Epithelial cell of esophagus (primary cell): ENCODE measurements at regions not wholly inside any gene's neighbourhood (a gene's known extent, or its start where the extent isn't known, plus 50 kb on each side); places are given as distances from the start of the nearest gene placed in this dataset.
A peak's percentile ranks its signal among the peaks of the same experiment; 100 is the strongest.

Experiments used
- DNase-seq: peaks from one replicate; pipeline ENCODE4 v3.0.0; 2010; ENCODE audit warnings: low read depth
- H3K4me3 ChIP-seq: 2 replicates; pipeline ENCODE4 v1.5.1; 2011; ENCODE audit warnings: mild to moderate bottlenecking, low read length, control low read depth
- TF ChIP-seq, protein P1 (sequence below): IDR thresholded peaks from 2 replicates; pipeline ENCODE4 v1.5.1; 2011; ENCODE audit warnings: low read depth, mild to moderate bottlenecking, low read length, control low read depth, inconsistent platforms; ENCODE audit not compliant: insufficient read depth; ENCODE audit errors: missing control alignments

DNA sequence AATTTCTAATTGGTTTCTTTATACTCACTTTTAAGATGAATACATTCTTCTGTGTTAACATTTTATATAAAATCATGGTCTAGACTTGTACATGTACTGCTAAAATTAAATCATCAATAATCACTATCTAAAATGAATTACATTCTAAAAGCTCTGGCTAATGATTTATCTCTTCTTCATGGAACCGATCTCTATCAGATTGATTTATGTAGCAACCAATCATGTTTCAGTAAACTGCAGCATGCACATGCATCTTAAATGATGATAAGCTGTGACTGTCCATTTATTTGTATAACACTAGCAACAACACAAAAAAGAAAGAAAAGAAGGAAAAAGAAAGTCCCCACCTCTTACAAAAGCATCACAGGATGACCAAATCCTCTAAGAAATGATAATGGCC lies 669.2 kb downstream of the NR2F1-AS1 start:
- TF ChIP-seq, protein P1, sequence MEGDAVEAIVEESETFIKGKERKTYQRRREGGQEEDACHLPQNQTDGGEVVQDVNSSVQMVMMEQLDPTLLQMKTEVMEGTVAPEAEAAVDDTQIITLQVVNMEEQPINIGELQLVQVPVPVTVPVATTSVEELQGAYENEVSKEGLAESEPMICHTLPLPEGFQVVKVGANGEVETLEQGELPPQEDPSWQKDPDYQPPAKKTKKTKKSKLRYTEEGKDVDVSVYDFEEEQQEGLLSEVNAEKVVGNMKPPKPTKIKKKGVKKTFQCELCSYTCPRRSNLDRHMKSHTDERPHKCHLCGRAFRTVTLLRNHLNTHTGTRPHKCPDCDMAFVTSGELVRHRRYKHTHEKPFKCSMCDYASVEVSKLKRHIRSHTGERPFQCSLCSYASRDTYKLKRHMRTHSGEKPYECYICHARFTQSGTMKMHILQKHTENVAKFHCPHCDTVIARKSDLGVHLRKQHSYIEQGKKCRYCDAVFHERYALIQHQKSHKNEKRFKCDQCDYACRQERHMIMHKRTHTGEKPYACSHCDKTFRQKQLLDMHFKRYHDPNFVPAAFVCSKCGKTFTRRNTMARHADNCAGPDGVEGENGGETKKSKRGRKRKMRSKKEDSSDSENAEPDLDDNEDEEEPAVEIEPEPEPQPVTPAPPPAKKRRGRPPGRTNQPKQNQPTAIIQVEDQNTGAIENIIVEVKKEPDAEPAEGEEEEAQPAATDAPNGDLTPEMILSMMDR = no peak
- no peak overlapping the region for H3K4me3 ChIP-seq
- no peak for DNase-seq

DNA sequence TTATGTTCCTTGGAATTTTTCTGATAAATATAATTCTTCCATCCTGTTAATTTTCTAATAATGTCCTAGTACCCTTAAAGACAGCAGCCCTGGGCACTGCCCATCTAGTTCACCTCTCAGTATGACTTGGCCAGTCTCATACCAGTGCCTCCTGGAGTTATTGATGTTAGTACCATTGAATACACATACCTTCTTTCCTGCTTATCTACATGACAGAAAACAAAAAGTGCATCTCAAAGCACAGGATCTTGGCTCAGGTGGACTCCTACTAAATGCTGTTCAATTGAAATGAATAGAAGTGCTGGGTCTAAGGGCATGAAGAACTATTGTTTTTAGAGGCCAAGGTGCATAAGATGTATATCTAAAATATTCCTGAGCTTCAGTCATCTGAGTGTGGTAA lies 669.7 kb downstream of the NR2F1-AS1 start:
- TF ChIP-seq, protein P1 = no peak
- no peak overlapping the region for H3K4me3 ChIP-seq
- DNase-seq = no peak

DNA sequence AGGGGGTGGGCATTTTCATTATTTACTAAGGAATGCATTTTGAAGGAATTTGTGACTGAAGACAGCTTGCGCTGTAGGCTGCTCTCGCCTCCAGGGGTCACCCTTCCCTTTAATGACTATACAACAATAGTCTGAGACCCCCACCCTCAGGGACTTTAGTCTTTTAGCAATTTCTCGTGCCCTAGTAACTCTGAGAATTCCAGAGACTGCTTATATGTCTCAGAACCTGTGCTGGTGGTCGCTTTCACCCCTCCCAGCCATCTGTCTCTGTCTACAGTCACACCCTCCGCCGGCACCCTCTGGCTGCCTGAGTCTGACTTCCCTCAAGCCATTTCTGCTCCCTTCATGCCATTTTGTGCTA lies 671.4 kb downstream of the NR2F1-AS1 start:
- DNase-seq = no peak
- no peak overlapping the region for H3K4me3 ChIP-seq
- TF ChIP-seq, protein P1 = peak; percentile 48

DNA sequence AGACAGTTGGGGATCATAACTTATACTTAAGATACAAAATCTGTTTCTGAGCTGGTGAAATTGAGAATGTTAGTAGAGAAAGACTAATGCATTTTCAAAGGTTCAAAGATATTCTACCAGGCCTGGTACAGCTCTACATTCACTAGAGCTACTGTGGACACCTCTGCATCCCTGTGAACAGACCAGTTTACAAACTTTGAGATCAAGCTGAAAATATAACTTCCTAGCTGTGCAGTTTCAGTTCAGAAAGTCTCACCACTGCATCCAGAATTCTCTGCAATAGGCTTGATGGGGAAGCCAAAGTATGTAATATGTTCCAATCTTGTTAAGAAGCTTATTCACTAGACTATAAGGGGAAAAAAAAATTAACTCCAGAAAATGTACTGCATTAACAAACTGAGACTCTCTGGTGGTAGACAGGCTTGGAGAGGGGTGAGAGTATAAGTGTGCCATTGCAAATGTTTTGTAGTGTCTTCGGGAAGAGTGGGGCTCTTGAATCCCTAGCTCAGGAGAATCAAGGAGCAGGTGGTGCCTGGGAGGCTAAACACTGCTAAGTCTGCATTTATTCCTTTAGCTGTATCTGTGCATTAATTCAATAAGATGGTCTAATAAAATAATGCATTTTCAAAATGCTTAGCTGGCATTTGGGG lies 671.9 kb downstream of the NR2F1-AS1 start:
- TF ChIP-seq, protein P1 = no peak
- DNase-seq = no peak
- H3K4me3 ChIP-seq = no peak overlapping the region

DNA sequence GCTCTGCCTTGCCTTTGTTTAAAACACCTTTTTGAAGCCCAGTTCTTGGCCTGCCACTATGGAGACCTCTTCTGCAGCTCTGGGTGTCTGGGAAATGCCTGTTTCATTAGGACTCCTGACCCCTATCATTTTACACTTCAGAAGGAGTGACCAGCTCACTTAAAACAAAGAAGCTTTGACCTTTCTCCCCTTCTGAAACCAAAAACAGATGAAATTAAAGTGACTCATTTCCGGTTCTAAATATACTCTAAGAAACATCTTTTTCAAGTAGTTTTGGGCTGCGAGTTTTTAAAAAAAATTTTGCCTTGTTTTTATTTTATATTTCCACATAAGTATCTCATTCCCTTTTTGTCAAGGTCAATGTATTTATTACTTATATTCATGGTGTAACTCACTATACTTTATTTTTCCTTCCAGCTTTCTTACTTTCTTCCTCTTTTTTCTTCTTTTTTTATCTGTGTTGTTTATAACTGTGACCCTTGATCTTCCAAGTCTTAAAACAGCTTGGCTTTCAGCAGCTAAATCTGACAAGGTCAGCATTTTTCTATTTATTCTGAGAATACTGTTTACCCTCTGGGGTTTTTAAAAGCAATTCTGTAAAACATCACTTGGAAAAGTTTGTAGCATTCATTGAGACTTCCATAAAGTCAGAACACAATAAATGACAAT lies 672.9 kb downstream of the NR2F1-AS1 start:
- H3K4me3 ChIP-seq = no peak overlapping the region
- DNase-seq = no peak
- TF ChIP-seq, protein P1 = no peak

DNA sequence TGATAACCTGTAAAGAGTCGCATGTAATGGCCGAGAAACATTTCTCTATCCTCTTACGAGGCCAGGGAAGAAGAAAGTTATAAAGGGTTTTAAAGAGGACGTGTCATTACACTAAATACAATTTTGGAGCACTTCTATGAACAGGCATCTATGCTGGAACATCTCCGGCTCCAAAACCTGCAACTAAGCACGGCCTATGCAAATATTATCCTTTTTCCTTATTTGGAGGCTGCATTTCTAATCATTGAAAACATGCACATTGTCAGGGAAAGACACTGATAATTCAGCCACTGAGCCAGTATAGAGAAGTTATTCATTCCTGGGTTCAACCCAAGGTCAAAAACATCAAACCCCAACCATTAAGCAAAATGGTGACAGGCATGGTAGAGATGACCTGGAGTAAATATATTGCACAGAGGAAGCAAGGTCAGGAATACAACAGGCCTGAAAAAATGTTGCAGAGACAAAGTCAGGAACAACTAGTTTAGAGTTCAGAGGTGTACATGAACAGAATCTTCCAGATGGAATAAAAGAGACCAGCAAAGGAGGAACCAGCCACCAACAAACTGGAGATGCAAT lies 674.1 kb downstream of the NR2F1-AS1 start:
- TF ChIP-seq, protein P1 = no peak
- H3K4me3 ChIP-seq = no peak overlapping the region
- DNase-seq = no peak
